Neural crest cell (in vitro differentiated cells): ENCODE measurements at regions not wholly inside any gene's neighbourhood (a gene's known extent, or its start where the extent isn't known, plus 50 kb on each side); places are given as distances from the start of the nearest gene placed in this dataset.

Source experiments
- DNase-seq: peaks from one replicate; pipeline ENCODE4 v3.0.0; 2021; ENCODE audit warnings: low read depth, mixed read lengths, low spot score
- H3K27ac Mint-ChIP-seq: one replicate; pipeline ENCODE4 v1.8.0; 2021; ENCODE audit warnings: mild to moderate bottlenecking, mixed read lengths; ENCODE audit not compliant: unreplicated experiment
- H3K27me3 Mint-ChIP-seq: 2 replicates; pipeline ENCODE4 v1.8.0; 2021; ENCODE audit warnings: low read depth, mild to moderate bottlenecking, mixed read lengths
- H3K36me3 Mint-ChIP-seq: 2 replicates; pipeline ENCODE4 v1.8.0; 2021; ENCODE audit warnings: low read depth, mild to moderate bottlenecking, mixed read lengths
- H3K4me1 Mint-ChIP-seq: 2 replicates; pipeline ENCODE4 v1.8.0; 2021; ENCODE audit warnings: mixed read lengths
- H3K4me3 Mint-ChIP-seq: one replicate; pipeline ENCODE4 v1.8.0; 2021; ENCODE audit warnings: mild to moderate bottlenecking, mixed read lengths
- H3K9me3 Mint-ChIP-seq: 2 replicates; pipeline ENCODE4 v1.8.0; 2021; ENCODE audit warnings: mixed read lengths
- CTCF ChIP-seq: fragments of 200-600 bp; sonication (generic); conservative IDR thresholded peaks from 2 replicates; pipeline ENCODE4 v1.5.0; 2021; ENCODE audit warnings: antibody characterized with exemption, mild to moderate bottlenecking

GRCh38 chr7:19623676-19624075 is 85.2 kb downstream of the POLR1F start:
- no peaks in the 10 kb centered on the region for H3K36me3 Mint-ChIP-seq
- peaks cover 5% of the 10 kb centered on the region for H3K9me3 Mint-ChIP-seq
- H3K4me3 Mint-ChIP-seq = no peak overlapping the region
- no peaks in the 10 kb centered on the region for H3K27me3 Mint-ChIP-seq
- DNase-seq = no peak
- no peak for TF ChIP-seq CTCF
- H3K4me1 Mint-ChIP-seq = no peaks in the 10 kb centered on the region
- H3K27ac Mint-ChIP-seq = no peak overlapping the region

GRCh38 chr7:19621740-19622139 is 87.1 kb downstream of the POLR1F start:
- Mint-ChIP-seq H3K27me3 (no peaks in the 10 kb centered on the region), H3K4me3 (no peak overlapping the region), H3K4me1 (no peaks in the 10 kb centered on the region), H3K36me3 (no peaks in the 10 kb centered on the region), H3K9me3 (peaks cover 4% of the 10 kb centered on the region), H3K27ac (no peak overlapping the region)
- DNase-seq = no peak
- TF ChIP-seq CTCF = no peak

GRCh38 chr7:19620470-19620869 is 88.4 kb downstream of the POLR1F start:
- no peak overlapping the region for H3K4me3 Mint-ChIP-seq
- DNase-seq = no peak
- TF ChIP-seq CTCF = no peak
- H3K9me3 Mint-ChIP-seq = peaks cover under 1% of the 10 kb centered on the region
- H3K27me3 Mint-ChIP-seq = peaks cover 8% of the 10 kb centered on the region
- H3K4me1 Mint-ChIP-seq = no peaks in the 10 kb centered on the region
- no peaks in the 10 kb centered on the region for H3K36me3 Mint-ChIP-seq
- H3K27ac Mint-ChIP-seq = no peak overlapping the region

DNA sequence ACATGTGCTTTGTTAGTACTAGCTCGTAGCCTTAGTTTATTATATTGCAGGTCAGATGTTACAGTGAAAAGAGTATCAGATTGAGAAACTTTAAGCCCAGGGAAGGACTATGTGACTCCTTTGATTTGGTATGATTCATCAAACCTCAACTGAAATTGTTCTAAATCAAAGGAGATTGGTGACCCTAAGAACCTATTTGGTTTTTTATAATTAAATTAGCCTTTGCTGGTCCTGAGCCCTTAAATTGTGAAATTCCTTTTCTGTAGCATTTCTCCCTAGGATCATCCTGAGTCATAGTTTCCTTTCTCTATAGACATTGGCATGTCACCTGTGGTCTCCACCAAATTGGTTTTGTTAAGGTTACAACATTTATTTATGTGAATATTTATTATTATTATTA is 89.7 kb downstream of the POLR1F start:
- no peak for TF ChIP-seq CTCF
- DNase-seq = no peak
- no peaks in the 10 kb centered on the region for H3K4me1 Mint-ChIP-seq
- no peaks in the 10 kb centered on the region for H3K9me3 Mint-ChIP-seq
- no peak overlapping the region for H3K27ac Mint-ChIP-seq
- no peaks in the 10 kb centered on the region for H3K36me3 Mint-ChIP-seq
- H3K27me3 Mint-ChIP-seq = peaks cover 9% of the 10 kb centered on the region
- no peak overlapping the region for H3K4me3 Mint-ChIP-seq

DNA sequence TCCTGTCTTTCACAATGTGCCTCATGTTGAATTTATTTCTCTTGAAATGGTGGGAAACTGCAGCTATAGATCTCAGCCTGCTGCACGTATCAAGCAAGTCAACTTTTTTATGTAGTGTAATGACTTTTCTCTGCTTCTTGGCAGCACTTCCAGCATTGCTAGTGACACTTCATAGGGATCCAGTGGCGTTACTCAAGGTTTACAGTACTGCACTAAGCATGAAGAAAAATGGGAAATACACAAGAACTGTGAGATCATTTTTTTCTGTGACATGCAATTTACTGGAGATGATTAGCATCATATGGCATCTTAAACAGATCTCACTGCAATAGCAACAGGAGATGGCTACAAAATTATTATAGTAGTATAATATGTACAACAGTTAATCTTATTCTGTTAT is 90.9 kb downstream of the POLR1F start:
- DNase-seq = no peak
- no peak for TF ChIP-seq CTCF
- Mint-ChIP-seq H3K27me3 (peaks cover 13% of the 10 kb centered on the region), H3K27ac (no peak overlapping the region), H3K9me3 (no peaks in the 10 kb centered on the region), H3K36me3 (no peaks in the 10 kb centered on the region), H3K4me1 (no peaks in the 10 kb centered on the region), H3K4me3 (no peak overlapping the region)
